H9 (cell line): ENCODE measurements at regions not wholly inside any gene's neighbourhood (a gene's known extent, or its start where the extent isn't known, plus 50 kb on each side); places are given as distances from the start of the nearest gene placed in this dataset.

Experiments
- DNase-seq: peaks from one replicate; pipeline ENCODE4 v3.0.0-alpha.2; 2017
- H2AFZ ChIP-seq: one replicate; pipeline ENCODE4 v1.6.1; 2013; ENCODE audit warnings: mild to moderate bottlenecking, low read length, control low read depth, moderate library complexity
- H2AK5ac ChIP-seq: 2 replicates; pipeline ENCODE4 v1.6.1; 2013; ENCODE audit warnings: low read length, control low read depth, mixed read lengths; ENCODE audit not compliant: insufficient read length
- H2BK120ac ChIP-seq: one replicate; pipeline ENCODE4 v1.6.1; 2013; ENCODE audit warnings: low read depth, mild to moderate bottlenecking, low read length, control low read depth, inconsistent platforms; ENCODE audit not compliant: poor library complexity, severe bottlenecking
- H2BK12ac ChIP-seq: 2 replicates; pipeline ENCODE4 v1.6.1; 2013; ENCODE audit warnings: low read length, control low read depth, mixed read lengths, low read depth; ENCODE audit not compliant: insufficient read length
- H2BK15ac ChIP-seq: 2 replicates; pipeline ENCODE4 v1.6.1; 2013; ENCODE audit warnings: low read depth, low read length, control low read depth
- H2BK20ac ChIP-seq: one replicate; pipeline ENCODE4 v1.6.1; 2013; ENCODE audit warnings: low read depth, mild to moderate bottlenecking, low read length, control low read depth, inconsistent platforms; ENCODE audit not compliant: poor library complexity, severe bottlenecking
- H2BK5ac ChIP-seq: 2 replicates; pipeline ENCODE4 v1.6.1; 2013; ENCODE audit warnings: low read length, control low read depth, mixed read lengths; ENCODE audit not compliant: insufficient read length
- H3K14ac ChIP-seq: 2 replicates; pipeline ENCODE4 v1.6.1; 2013; ENCODE audit warnings: low read length, control low read depth; ENCODE audit not compliant: insufficient read depth
- H3K18ac ChIP-seq: 2 replicates; pipeline ENCODE4 v1.6.1; 2013; ENCODE audit warnings: low read depth, mild to moderate bottlenecking, mixed read lengths, low read length, control low read depth; ENCODE audit not compliant: insufficient read length
- H3K23ac ChIP-seq: 2 replicates; pipeline ENCODE4 v1.6.1; 2013; ENCODE audit warnings: low read length, control low read depth, mixed read lengths, low read depth; ENCODE audit not compliant: insufficient read length
- H3K23me2 ChIP-seq: 2 replicates; pipeline ENCODE4 v1.6.1; 2013; ENCODE audit warnings: low read depth, mild to moderate bottlenecking, mixed read lengths, low read length, control low read depth; ENCODE audit not compliant: insufficient read length, poor library complexity, severe bottlenecking
- H3K27ac ChIP-seq: 2 replicates; pipeline ENCODE4 v1.5.1; 2013; ENCODE audit warnings: low read length, control low read depth, mixed read lengths, low read depth; ENCODE audit not compliant: insufficient read length
- H3K27me3 ChIP-seq: 2 replicates; pipeline ENCODE4 v1.6.1; 2013; ENCODE audit warnings: low read length, control low read depth, inconsistent platforms; ENCODE audit not compliant: insufficient read depth
- H3K4ac ChIP-seq: 2 replicates; pipeline ENCODE4 v1.6.1; 2013; ENCODE audit warnings: low read depth, mild to moderate bottlenecking, control low read depth, inconsistent platforms, low read length, moderate library complexity
- H3K4me1 ChIP-seq: 2 replicates; pipeline ENCODE4 v1.6.1; 2013; ENCODE audit warnings: low read length, control low read depth, inconsistent platforms; ENCODE audit not compliant: insufficient read depth
- H3K4me2 ChIP-seq: 2 replicates; pipeline ENCODE4 v1.6.1; 2013; ENCODE audit warnings: low read length, control low read depth, mixed read lengths; ENCODE audit not compliant: insufficient read length, insufficient read depth
- H3K56ac ChIP-seq: 2 replicates; pipeline ENCODE4 v1.6.1; 2013; ENCODE audit warnings: low read depth, mild to moderate bottlenecking, mixed read lengths, low read length, control low read depth; ENCODE audit not compliant: insufficient read length
- H3K79me1 ChIP-seq: 2 replicates; pipeline ENCODE4 v1.6.1; 2013; ENCODE audit warnings: low read depth, mild to moderate bottlenecking, moderate library complexity, low read length, control low read depth, inconsistent platforms; ENCODE audit not compliant: insufficient read depth, poor library complexity, severe bottlenecking
- H3K79me2 ChIP-seq: 2 replicates; pipeline ENCODE4 v1.6.1; 2013; ENCODE audit warnings: low read length, control low read depth, inconsistent platforms; ENCODE audit not compliant: insufficient read depth
- H3K9ac ChIP-seq: 2 replicates; pipeline ENCODE4 v1.6.1; 2013; ENCODE audit warnings: low read length, control low read depth, mixed read lengths; ENCODE audit not compliant: insufficient read length; ENCODE audit errors: extremely low read depth
- H3K9me3 ChIP-seq: one replicate; pipeline ENCODE4 v1.6.1; 2013; ENCODE audit warnings: low read depth, low read length, inconsistent platforms; ENCODE audit not compliant: control insufficient read depth
- H3T11ph ChIP-seq: one replicate; pipeline ENCODE4 v1.6.1; 2013; ENCODE audit warnings: mild to moderate bottlenecking, low read length, control low read depth, inconsistent platforms
- H4K20me1 ChIP-seq: one replicate; pipeline ENCODE4 v1.6.1; 2013; ENCODE audit not compliant: control insufficient read depth, insufficient read length, insufficient read depth
- H4K5ac ChIP-seq: 2 replicates; pipeline ENCODE4 v1.6.1; 2013; ENCODE audit warnings: low read depth, mild to moderate bottlenecking, mixed read lengths, low read length, control low read depth; ENCODE audit not compliant: insufficient read length
- H4K8ac ChIP-seq: replicated peaks from 2 replicates; pipeline ENCODE4 v1.6.1; 2013; ENCODE audit warnings: low read length, control low read depth, mixed read lengths, low read depth; ENCODE audit not compliant: insufficient read length
- H4K91ac ChIP-seq: 2 replicates; pipeline ENCODE4 v1.6.1; 2013; ENCODE audit warnings: low read depth, mild to moderate bottlenecking, moderate library complexity, mixed read lengths, low read length, control low read depth; ENCODE audit not compliant: insufficient read length
- H3K27ac Mint-ChIP-seq, 3 experiments: 2 replicates in 2 of 3; 3 replicates in 1 of 3; pipeline ENCODE4 v1.8.0; 2020 to 2021; ENCODE audit warnings: mixed read lengths in 3 of 3, mild to moderate bottlenecking in 1 of 3, moderate library complexity in 1 of 3
- H3K27me3 Mint-ChIP-seq: 2 replicates; pipeline ENCODE4 v1.8.0; 2021; ENCODE audit warnings: low read depth, mild to moderate bottlenecking, moderate library complexity, mixed read lengths
- H3K36me3 Mint-ChIP-seq, 3 experiments: 2 replicates in 2 of 3; 3 replicates in 1 of 3; pipeline ENCODE4 v1.8.0; 2020 to 2021; ENCODE audit warnings: low read depth in 3 of 3, mixed read lengths in 3 of 3; ENCODE audit not compliant: insufficient read depth in 1 of 3
- H3K4me1 Mint-ChIP-seq, 2 experiments: 2 replicates each; pipeline ENCODE4 v1.8.0; 2020; ENCODE audit warnings: mixed read lengths in 2 of 2
- H3K4me3 Mint-ChIP-seq, 2 experiments: 2 replicates in 1 of 2; 3 replicates in 1 of 2; pipeline ENCODE4 v1.8.0; 2020 to 2021; ENCODE audit warnings: mild to moderate bottlenecking in 2 of 2, mixed read lengths in 2 of 2, moderate library complexity in 1 of 2
- H3K9me3 Mint-ChIP-seq, 2 experiments: 2 replicates in 1 of 2; 3 replicates in 1 of 2; pipeline ENCODE4 v1.8.0; 2020; ENCODE audit warnings: mild to moderate bottlenecking in 2 of 2, mixed read lengths in 2 of 2, moderate library complexity in 1 of 2
- WGBS: extraction: QIAGEN DNeasy Blood & Tissue Kit; methylation state at CpG from one replicate; pipeline ENCODE4 v1.1.7; 2013; ENCODE audit warnings: missing lambda C conversion rate, low lambda C conversion rate, mixed read lengths; ENCODE audit not compliant: insufficient read length; ENCODE audit errors: extremely low coverage; 5-methylcytosine and 5-hydroxymethylcytosine counted together
- TF ChIP-seq, protein P1 (sequence below): fragments of 200-600 bp; sonication (generic); conservative IDR thresholded peaks from 3 replicates; pipeline ENCODE4 v1.8.0; 2021; ENCODE audit warnings: antibody characterized with exemption, mild to moderate bottlenecking

- DNase-seq: peak; percentile 10
- H3K23ac ChIP-seq: no peak overlapping the region
- Mint-ChIP-seq H3K4me3 (no peak overlapping the region), H3K9me3 (peaks cover 0 to 27% of the 10 kb centered on the region in 2 experiments; a peak in 2 of 5 replicates), H3K27ac (no peak overlapping the region), H3K27me3 (peaks cover 15% of the 10 kb centered on the region), H3K4me1 (no peaks in the 10 kb centered on the region), H3K36me3 (peaks cover 0 to 1% (median 0%) of the 10 kb centered on the region in 3 experiments; a peak in 1 of 7 replicates)
- H3K14ac ChIP-seq: no peak overlapping the region
- H3K9ac ChIP-seq: no peak overlapping the region
- no peak overlapping the region for H2BK20ac ChIP-seq
- no peak overlapping the region for H2BK5ac ChIP-seq
- H2BK120ac ChIP-seq: no peak overlapping the region
- no peak overlapping the region for H4K8ac ChIP-seq
- H3K4ac ChIP-seq: no peak overlapping the region
- no peak overlapping the region for H3K27ac ChIP-seq
- no peaks in the 10 kb centered on the region for H3K23me2 ChIP-seq
- no peak overlapping the region for H4K5ac ChIP-seq
- no peak overlapping the region for H2AFZ ChIP-seq
- WGBS: no CpG with 5 or more reads among the region's 14 CpGs
- H3K9me3 ChIP-seq: no peaks in the 10 kb centered on the region
- no peaks in the 10 kb centered on the region for H4K20me1 ChIP-seq
- no peak overlapping the region for H2AK5ac ChIP-seq
- H3K79me2 ChIP-seq: no peaks in the 10 kb centered on the region
- no peaks in the 10 kb centered on the region for H3K4me1 ChIP-seq
- TF ChIP-seq, protein P1, sequence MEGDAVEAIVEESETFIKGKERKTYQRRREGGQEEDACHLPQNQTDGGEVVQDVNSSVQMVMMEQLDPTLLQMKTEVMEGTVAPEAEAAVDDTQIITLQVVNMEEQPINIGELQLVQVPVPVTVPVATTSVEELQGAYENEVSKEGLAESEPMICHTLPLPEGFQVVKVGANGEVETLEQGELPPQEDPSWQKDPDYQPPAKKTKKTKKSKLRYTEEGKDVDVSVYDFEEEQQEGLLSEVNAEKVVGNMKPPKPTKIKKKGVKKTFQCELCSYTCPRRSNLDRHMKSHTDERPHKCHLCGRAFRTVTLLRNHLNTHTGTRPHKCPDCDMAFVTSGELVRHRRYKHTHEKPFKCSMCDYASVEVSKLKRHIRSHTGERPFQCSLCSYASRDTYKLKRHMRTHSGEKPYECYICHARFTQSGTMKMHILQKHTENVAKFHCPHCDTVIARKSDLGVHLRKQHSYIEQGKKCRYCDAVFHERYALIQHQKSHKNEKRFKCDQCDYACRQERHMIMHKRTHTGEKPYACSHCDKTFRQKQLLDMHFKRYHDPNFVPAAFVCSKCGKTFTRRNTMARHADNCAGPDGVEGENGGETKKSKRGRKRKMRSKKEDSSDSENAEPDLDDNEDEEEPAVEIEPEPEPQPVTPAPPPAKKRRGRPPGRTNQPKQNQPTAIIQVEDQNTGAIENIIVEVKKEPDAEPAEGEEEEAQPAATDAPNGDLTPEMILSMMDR: no peak
- no peak overlapping the region for H3K18ac ChIP-seq
- no peaks in the 10 kb centered on the region for H3K27me3 ChIP-seq
- H2BK12ac ChIP-seq: no peak overlapping the region
- no peak overlapping the region for H3T11ph ChIP-seq
- no peak overlapping the region for H2BK15ac ChIP-seq
- no peak overlapping the region for H3K56ac ChIP-seq
- H4K91ac ChIP-seq: no peak overlapping the region
- no peak overlapping the region for H3K4me2 ChIP-seq
- no peaks in the 10 kb centered on the region for H3K79me1 ChIP-seq
Observed at GRCh38 chr22:47622541-47622940, 860.1 kb downstream of the TBC1D22A start.
